GM19372 (cell line): ENCODE measurements at regions not wholly inside any gene's neighbourhood (a gene's known extent, or its start where the extent isn't known, plus 50 kb on each side); places are given as distances from the start of the nearest gene placed in this dataset.
"Not testable (repeated sequence)": the region's sequence is repeated elsewhere in the genome, so short reads cannot be mapped to it uniquely, and the experiment has no call there.

Experiments
- ATAC-seq: cut with Tn5 transposase; IDR thresholded peaks from one replicate; pipeline ENCODE4 v1.9.1; 2021; ENCODE audit warnings: mild to moderate bottlenecking, low read depth, moderate library complexity; ENCODE audit not compliant: unreplicated experiment

- ATAC-seq = no peak
These were observed 260.1 kb upstream of the AUTS2 start for GRCh38 chr7:69338144-69338543.

GRCh38 chr7:69341288-69341687 is 257.0 kb upstream of the AUTS2 start:
- no peak for ATAC-seq

- no peak for ATAC-seq
These were observed 256.0 kb upstream of the AUTS2 start for GRCh38 chr7:69342154-69342884.

- no peak for ATAC-seq
These were observed 249.0 kb upstream of the AUTS2 start for GRCh38 chr7:69349291-69349690.

GRCh38 chr7:69358163-69358821 is 240.0 kb upstream of the AUTS2 start:
- ATAC-seq = no peak

GRCh38 chr7:69359003-69359700 is 239.1 kb upstream of the AUTS2 start:
- ATAC-seq = no peak

- no peak for ATAC-seq
These were observed 237.4 kb upstream of the AUTS2 start for GRCh38 chr7:69360913-69361312.

GRCh38 chr7:69363136-69363535 is 235.1 kb upstream of the AUTS2 start:
- no peak for ATAC-seq

- no peak for ATAC-seq
These were observed 233.2 kb upstream of the AUTS2 start for GRCh38 chr7:69364813-69365643.

- ATAC-seq = no peak
These were observed 232.6 kb upstream of the AUTS2 start for GRCh38 chr7:69365651-69366192.

- ATAC-seq = no peak
These were observed 230.5 kb upstream of the AUTS2 start for GRCh38 chr7:69367780-69368179.

- no peak for ATAC-seq
These were observed 224.9 kb upstream of the AUTS2 start for GRCh38 chr7:69373171-69374043.

- no peak for ATAC-seq
These were observed 224.2 kb upstream of the AUTS2 start for GRCh38 chr7:69374044-69374425.

- no peak for ATAC-seq
These were observed 221.1 kb upstream of the AUTS2 start for GRCh38 chr7:69377191-69377590.

- ATAC-seq = no peak
These were observed 209.7 kb upstream of the AUTS2 start for GRCh38 chr7:69388452-69389137.

- ATAC-seq = no peak
These were observed 209.1 kb upstream of the AUTS2 start for GRCh38 chr7:69389216-69389615.

GRCh38 chr7:69393912-69394311 is 204.4 kb upstream of the AUTS2 start:
- ATAC-seq = not testable (repeated sequence)

- no peak for ATAC-seq
These were observed 203.1 kb upstream of the AUTS2 start for GRCh38 chr7:69395061-69395714.
